ENCODE measurements at regions not wholly inside any gene's neighbourhood (a gene's known extent, or its start where the extent isn't known, plus 50 kb on each side); places are given as distances from the start of the nearest gene placed in this dataset.
"Not testable (repeated sequence)": the region's sequence is repeated elsewhere in the genome, so short reads cannot be mapped to it uniquely, and the experiment has no call there.

DNA sequence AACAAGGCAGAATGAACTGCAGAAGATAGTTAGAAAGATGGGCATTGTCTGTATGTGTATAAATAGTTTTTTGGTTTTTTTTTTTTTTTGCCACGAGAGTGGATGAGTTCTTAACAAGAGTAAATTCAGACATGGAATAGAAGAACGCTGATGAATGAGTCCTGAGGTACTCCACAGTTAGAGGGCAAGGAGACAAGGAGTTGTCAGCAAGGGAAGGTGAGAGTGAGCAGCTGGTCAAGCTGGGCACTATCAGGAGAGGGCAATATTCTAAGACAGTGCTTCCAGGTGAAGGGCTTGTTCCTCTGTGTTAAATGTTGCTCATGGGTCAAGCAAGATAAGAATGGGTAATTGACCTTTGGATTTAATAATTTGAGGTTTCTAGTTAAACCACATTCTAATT lies 138.6 kb upstream of the FAM78B start:
- DNase-seq (ENCODE audit: low spot score): no peak

DNA sequence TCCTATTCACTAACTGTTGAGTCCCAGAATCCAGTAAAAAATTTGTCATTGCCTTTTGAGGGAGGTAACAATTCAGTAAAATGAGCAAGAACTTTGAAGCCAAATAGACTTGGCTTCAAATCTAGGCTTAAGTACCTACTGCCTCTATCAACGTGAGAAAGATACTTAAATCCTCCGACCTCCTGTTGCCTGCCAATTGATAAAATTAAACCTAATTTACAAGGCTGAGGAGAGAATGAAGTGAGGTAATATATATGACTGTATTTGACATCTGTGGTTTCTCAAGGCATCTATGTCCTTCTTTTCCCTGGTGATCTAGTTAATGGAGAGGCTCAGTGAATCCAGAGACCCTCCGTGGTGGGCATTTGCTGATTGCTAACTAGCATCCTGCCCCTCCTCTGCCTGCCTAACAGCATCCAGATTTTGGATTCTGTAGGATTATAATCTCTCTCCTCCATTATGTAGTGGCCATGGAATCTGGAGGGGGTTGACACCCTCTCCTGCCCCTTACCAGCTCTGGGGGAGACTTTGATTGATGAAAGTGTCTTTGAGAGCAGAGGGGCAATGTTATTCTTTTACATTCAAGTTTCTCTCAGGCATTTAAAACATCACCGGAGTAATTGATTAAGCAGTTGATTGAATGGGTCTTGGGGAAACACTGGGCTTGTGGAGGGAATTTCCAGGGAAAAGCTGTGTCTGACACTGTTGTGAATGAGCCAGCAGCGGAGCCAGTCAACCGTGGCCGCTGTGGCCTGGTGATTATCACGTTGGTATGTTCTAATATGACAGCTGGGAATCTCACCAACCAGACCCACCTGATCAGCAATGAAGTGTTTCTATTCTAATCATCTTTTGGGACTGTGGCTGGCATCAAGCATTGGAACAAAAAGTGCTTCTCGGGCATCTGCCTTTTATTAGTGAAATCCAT lies 140.7 kb upstream of the FAM78B start:
- no peak for DNase-seq (ENCODE audit: low spot score)

DNA sequence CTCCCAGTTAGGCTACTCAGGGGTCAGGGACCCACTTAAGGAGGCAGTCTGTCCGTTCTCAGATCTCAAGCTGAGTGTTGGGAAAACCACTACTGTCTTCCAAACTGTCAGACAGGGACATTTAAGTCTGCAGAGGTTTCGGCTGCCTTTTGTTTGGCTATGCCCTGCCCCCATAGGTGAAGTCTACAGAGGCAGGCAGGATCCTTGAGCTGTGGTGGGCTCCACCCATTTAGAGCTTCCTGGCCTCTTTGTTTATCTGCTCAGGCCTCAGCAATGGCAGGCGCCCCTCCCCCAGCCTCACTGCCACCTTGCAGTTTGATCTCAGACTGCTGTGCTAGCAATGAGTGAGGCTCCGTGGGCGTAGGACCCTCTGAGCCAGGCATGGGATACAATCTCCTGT lies 149.5 kb upstream of the FAM78B start:
- not testable (repeated sequence) for DNase-seq (ENCODE audit: low spot score)

DNA sequence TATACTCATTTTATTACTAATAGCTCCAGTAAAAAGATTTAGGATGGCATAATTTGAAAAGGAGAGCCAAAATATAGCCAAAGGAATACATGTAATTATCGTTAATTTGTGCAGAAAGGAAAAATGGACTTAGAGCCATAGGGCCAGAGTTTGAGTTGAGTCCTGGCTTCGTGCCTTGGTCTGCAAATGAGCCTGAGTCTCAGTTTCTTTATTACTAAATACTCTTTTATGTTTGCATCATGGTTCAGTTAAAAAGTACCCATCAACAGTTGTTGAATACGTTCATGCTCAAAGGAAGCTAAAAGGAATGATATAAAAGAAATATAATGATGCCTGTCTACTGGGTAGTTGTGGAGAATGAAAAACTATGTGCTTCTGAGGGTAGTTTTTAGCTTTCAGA lies 155.7 kb upstream of the FAM78B start:
- DNase-seq (ENCODE audit: low spot score): no peak

DNA sequence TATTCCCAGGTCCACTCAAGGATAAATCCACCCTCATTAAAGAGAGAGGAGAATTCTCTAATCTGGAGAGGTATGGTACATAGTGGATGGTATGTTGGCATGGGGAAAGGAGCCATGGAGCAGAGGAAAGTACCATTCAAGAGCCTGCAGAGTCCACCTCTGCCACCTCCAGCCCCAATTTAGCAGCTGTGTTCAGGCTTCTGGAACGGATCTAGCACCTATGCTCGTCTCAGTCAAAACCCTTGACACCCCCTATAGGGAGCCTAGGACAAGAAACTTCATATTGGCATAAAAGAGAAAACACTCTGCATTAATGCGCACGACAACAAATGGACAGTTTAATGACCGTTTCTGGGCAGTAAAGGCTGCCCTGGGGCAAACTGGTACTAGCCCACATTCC lies 161.1 kb upstream of the FAM78B start:
- DNase-seq (ENCODE audit: low spot score): no peak

DNA sequence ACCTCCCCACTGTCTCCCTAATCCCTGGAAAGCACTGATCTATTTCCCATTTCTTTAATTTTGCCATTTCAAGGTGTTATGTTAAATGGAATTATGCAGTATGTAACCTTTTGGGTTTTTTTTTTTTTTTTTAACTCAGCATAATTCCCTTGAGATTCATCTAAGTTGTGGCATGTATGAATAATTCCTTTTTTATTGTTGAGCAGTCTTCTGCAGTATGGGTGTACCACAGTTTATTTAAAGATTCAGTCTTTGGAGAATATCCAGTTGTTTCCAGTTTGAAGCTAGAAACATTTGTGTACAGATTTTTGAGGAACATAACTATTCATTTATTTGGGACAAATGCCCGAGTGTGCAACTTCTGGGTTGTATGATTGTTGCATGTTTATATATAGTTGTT lies 162.2 kb upstream of the FAM78B start:
- DNase-seq (ENCODE audit: low spot score): no peak

DNA sequence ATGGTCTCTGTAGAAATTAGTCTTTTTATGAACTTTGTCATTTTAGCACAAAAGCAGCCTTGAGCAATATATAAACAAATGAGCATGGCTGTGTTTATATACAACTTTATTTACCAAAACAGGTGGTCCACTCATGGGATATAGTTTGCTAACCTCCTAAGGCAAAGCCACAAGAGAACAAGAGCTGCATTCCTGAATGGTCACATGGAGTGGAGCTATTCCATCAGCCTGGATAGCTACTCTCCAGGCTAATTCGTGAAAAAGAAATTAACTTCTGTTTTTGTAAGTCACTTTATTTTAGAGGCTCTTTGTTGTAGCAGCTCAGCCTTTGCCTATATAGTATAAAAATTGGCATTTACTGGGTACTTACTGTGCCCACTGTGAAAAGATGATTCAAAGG lies 163.3 kb upstream of the FAM78B start:
- no peak for DNase-seq (ENCODE audit: low spot score)

DNA sequence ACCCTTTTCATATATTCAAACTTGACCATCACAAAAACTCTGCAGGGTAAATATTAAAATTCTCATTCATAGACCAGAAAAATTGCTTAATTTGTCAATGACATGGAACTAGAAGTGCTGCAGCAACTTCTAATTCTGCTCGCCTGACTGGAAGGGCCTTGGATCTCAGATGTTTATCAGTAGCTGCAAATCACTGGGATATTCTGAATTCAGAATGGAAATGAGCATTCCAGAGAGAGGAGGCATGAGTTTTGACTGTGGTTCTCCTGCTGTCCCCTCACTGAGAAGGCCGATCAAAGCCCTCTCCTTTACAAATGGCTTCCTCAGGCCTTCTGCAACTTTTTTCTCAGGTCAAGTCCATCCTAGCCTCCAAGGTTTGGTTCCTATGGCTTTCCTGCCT lies 171.3 kb upstream of the FAM78B start:
- DNase-seq (ENCODE audit: low spot score): no peak

DNA sequence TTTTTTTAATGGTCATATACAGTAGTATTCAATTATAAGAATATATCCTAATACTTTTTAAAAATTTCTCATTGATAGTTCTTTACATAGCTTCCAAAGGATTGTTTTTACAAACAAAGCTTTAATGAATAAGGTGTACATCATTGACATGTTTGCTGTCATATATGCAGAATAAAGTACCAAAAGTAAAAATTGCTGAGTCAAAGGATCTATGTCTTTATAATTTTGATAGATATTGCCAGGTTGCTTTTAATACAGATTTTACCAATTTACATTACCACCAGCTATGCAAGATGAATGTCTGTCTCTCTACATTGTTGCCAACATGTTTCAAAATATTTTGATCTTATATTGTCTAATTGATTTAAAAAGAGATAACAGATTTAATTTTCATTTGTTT lies 173.9 kb upstream of the FAM78B start:
- no peak for DNase-seq (ENCODE audit: low spot score)

DNA sequence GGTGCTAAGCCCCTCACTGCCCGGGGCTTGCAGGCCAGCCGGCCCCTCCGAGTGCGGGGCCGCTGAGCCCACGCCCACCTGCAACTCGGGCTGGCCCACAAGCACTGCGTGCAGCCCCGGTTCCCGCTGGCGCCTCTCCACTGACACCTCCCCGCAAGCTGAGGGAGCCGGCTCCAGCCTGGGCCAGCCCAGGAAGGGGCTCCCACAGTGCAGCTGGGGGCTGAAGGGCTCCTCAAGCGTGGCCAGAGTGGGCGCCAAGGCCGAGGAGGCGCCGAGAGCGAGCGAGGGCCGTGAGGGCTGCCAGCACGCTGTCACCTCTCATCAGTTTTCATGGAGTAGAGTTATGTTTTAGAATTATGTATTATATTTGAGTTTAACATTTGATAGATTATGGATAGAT lies 176.5 kb upstream of the FAM78B start:
- DNase-seq (ENCODE audit: low spot score): no peak

DNA sequence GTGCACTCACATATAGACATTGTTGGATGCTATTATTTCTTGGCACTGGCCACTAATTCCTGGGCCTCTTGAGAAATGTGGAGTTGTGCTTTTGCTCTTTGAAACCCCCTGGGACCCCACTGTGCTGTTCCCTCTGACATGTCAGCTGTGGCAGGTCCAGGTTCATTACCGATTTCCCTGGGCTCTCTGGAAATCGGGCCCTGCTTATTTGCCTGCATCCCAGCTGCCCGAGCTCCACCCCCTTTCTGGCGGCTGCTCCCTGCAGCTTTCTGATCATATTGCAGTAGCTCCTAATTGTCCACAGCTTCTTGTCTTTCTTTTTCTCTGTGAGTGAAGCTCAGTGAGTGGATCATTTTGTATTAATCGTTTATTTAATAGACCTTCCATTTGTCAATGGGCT lies 183.7 kb upstream of the FAM78B start:
- DNase-seq (ENCODE audit: low spot score): no peak

DNA sequence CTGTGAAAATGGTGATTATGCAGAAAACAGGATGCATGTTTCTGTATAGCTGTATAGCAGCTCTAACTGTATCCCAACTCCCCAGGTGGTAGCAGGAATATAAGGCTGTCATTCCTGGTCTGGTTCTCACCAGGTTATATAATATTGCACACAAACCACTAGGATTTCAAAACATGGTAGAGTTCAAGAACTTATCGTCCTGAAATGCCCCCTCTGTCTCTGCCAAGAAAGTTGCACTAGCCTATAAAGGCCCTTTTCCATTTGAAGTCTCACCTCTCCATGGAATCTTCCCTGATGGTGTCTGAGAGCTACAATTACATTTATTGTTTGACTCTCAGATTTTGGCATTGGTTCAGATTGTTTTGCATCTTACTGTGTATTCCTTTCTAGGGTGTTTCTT lies 184.9 kb upstream of the FAM78B start:
- DNase-seq (ENCODE audit: low spot score): no peak

DNA sequence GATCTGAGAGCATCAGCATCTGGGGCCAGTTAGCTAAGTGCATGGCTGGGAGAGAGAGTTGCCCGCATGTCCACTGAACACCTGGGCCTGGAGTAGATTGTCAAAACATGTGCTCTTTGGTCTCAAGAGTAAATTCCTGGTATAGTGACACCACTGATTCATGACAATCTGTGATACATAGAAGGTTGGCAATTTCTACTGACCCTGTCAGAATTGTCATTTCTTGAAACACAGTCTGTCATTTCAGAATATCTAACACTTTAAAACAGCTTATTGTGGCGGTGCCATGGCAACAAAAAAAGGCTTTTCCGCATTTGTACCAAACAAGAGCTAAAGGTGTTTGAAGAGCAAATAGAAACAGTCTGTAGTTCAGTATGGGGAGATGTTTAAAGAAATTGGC lies 186.4 kb upstream of the FAM78B start:
- DNase-seq (ENCODE audit: low spot score): no peak

DNA sequence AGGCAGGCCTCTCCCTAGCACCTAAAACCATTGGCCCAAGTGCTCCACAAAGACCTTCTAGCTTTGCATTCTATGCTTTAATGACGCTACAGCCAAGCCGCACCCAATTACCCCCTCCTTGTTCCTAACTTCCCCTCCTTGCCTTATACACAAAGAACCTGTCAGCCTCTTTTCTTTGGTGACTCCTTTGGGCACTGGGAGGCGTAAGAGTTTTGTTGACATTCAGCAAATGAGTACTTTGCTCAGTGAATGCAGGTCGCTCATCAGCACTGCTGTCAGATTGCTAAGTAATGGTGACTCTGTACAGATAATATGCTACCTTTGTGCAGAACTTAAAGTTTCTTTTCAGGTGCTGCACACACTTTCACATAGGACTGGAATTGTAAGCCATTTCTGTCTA lies 187.6 kb upstream of the FAM78B start:
- DNase-seq (ENCODE audit: low spot score): no peak

DNA sequence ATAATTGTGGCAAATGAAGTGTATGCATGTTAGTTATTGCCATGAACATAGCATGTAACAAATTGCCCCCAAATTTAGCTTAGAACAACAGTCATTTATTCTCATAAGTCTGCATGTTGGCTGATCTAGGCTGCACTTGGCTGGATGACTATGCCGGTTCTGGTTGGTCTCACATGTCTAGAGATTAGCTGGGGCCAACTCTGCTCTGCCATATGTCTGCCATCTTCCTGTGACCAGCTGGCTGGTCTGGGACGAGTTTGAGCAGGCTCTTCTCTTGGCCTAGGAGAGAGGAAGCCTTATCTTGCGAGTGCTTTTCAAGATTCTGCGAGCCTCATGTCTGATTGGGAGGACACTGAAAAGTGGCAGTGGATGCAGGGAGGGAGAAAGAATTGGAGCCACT lies 198.3 kb upstream of the FAM78B start:
- no peak for DNase-seq (ENCODE audit: low spot score)

DNA sequence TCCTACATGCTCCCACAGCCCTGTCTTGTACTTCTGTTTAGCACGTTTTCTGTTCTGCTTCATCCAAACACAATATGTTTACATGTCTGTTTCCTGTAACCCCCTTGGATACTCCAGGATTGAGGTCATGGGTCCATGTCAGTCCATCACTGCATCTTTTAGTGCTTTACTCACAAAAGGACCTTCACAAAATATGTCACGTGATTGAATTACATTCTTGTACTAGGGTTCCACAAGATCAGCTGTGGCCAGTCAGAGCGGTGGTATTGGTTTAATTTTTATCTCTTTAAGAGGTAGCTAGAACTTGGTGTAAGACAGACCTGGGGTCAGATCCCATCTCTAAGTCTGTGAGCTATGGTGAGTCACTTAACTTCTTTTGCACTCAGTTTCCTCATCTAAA lies 201.2 kb upstream of the FAM78B start:
- no peak for DNase-seq (ENCODE audit: low spot score)

DNA sequence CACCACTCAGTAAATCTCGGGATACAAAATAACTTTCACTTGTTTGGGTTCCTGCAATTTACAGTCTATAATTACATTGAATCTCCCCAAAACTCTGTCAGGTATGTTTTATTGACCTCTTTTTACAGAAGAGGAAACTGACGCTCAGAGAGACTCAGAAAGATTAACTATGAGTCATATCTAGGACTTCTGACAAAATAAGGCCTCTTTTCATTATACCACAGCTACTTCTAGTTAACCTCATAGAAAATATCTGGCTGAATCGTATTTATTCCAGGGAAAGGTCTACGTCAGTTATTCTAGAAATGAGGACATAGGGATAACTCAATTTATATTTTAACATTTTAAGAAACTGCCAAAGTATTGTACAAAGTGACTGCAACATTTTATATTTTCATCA lies 211.1 kb upstream of the FAM78B start:
- DNase-seq (ENCODE audit: low spot score): peak; percentile 3

DNA sequence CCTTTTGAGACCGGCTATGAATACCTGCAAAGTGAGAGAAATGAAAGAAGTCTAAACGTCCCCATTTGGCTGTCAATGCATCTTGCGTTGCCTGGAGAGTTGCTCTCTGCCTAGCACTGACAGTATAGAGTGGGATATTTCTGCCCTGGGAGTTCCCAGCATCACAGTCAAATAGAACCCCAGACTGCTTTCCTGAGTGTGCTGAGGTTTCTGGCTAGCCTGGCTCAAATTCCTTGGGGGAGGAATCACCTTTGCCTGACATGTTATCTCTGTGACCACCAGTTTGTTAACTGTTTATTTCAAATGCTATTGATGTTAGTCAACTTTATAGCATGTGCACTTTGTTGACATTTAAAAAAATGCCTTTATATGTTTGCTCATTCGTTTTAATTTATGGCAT lies 212.0 kb upstream of the FAM78B start:
- DNase-seq (ENCODE audit: low spot score): no peak

DNA sequence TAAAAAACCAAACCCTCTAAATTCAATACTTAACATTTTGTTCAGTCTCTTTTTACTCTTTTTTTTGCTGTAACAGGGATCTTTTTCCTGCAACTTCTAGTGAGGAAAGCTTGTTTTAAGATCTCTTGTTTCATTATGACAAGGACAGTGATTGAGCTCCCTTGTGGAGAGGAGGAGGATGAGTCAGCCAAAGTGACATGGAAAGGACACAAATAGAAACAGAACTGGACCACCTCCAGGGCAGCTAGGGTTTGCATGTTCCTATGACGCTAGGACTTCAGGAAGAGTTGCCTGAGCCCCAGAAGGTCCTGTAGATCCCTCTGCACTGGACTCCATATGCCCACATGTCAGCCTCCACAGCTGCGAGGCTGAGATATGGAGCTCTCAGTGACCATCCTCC lies 212.6 kb upstream of the FAM78B start:
- DNase-seq (ENCODE audit: low spot score): peak; percentile 8

DNA sequence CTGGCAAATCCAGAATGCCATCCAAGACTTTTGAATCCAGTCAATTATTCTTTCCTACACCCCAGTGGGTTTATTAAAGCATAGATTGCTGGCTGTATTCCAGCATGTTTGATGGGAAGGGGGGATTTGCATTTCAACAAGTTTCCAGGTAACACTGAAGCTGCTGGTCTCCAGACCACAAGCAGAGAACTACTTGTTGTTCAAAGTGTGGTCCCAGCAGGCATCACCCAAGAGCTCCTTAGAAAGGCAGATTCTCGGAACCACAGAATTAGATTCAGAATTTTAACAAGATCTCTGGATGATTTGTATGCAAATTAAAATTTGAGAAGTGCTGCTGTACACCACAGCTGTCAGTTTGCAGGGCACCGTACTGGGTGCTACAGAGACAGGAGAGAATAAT lies 216.3 kb upstream of the FAM78B start:
- no peak for DNase-seq (ENCODE audit: low spot score)

DNA sequence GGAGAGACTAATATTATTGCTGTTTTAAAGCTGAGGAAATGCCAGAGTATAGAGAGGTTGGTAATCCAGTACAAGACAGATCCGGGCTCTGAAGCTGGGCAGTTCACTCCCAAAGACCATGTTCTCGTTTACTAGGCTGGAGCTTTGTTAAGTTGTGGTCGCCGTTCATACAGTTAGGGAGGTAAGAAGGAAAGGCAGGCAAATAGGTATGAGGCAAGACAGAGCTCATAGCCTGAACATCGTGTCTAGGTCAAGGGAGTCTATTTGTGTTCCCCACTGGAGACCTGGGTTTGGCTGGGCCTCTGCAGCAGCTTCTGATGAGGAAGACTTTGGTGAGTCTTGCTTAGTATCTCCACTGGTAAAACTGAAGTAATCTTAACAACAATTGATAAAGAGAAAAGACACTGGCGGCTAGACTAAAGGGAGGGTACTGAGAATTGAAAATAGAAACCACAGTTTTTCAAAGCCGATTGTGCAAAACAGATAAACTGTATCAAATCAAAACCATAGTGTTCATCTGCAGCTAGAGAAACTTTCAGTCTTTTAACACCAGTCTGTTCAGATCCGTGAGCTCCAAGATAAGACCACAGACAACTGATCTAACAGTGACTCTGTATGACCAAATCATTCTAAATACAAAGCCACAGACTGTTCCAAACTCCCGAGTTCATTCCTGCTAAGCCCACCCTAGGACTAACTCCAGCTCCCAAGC lies 217.0 kb upstream of the FAM78B start:
- DNase-seq (ENCODE audit: low spot score): peak; percentile 11

DNA sequence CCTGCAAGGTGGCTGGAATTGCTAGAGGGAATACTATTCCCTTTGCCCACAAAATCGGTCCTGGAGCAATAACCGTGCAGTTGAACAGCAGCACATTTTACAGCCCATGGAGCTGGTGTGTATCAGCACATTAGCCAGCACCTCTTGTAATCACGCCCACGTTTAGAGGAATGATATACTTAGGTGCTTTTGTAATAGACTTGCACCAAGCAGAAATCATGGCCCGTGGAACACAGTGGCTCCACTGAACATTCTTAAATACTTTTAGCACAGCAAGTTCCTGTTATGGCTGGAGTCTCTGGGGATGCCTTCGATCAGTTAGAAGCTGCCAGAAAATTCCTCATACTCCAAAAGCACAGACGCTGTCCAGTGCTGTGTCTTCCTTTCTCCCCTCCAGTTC lies 218.1 kb upstream of the FAM78B start:
- no peak for DNase-seq (ENCODE audit: low spot score)

DNA sequence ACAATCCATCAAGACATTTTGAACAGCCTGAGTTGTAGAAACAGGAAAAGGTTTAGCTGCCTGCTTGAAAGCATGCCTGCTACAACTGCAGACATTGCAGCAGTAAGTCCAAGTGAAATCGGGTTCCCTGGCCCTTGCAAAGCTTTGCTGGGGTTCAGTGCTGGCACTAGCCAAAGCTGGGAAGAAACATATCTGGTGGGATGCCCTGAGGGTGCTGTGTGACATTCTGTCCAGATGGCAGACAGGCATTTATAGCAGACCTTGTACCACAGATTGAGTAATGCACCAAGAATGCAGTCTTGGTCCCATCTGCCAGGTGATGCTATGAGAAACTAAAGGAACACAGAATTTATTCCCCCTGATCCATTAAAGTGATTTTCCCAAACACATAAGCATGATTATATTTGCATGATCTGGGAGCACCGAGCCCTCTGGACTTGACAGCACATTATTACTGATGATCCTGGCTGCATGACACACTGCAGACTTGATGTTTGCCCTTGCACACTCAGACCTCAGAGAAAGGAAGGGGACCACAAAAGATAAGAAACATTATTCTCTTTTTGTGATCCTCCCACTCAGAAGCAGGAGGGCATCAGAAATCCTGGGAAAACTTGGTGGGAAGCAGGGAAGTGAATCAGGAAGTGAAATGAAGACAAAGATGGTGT lies 223.7 kb upstream of the FAM78B start:
- DNase-seq (ENCODE audit: low spot score): no peak
